Progenitor cell of endocrine pancreas (in vitro differentiated cells): ENCODE measurements at regions not wholly inside any gene's neighbourhood (a gene's known extent, or its start where the extent isn't known, plus 50 kb on each side); places are given as distances from the start of the nearest gene placed in this dataset.

Source experiments
- DNase-seq: peaks from one replicate; pipeline ENCODE4 v3.0.0; 2021; ENCODE audit warnings: low spot score; ENCODE audit not compliant: unreplicated experiment
- H3K27ac Mint-ChIP-seq: 2 replicates; pipeline ENCODE4 v1.8.0; 2021; ENCODE audit warnings: mild to moderate bottlenecking, moderate library complexity, mixed read lengths
- H3K27me3 Mint-ChIP-seq: 2 replicates; pipeline ENCODE4 v1.8.0; 2021; ENCODE audit warnings: mixed read lengths
- H3K36me3 Mint-ChIP-seq: 2 replicates; pipeline ENCODE4 v1.8.0; 2022; ENCODE audit warnings: mixed read lengths; ENCODE audit not compliant: insufficient read depth
- H3K4me1 Mint-ChIP-seq: 2 replicates; pipeline ENCODE4 v1.8.0; 2021; ENCODE audit warnings: low read depth, mixed read lengths
- H3K4me3 Mint-ChIP-seq: 2 replicates; pipeline ENCODE4 v1.8.0; 2021; ENCODE audit warnings: low read depth, mild to moderate bottlenecking, moderate library complexity, mixed read lengths
- H3K9me3 Mint-ChIP-seq: 2 replicates; pipeline ENCODE4 v1.8.0; 2021; ENCODE audit warnings: low read depth, mixed read lengths
- CTCF ChIP-seq: fragments of 200-600 bp; sonication (generic); IDR thresholded peaks from one replicate; pipeline ENCODE4 v1.5.0; 2021; ENCODE audit warnings: antibody characterized with exemption, mild to moderate bottlenecking; ENCODE audit not compliant: unreplicated experiment

GRCh38 chr2:16744521-16744920 is 78.9 kb upstream of the CYRIA start:
- peaks cover 17% of the 10 kb centered on the region for H3K27me3 Mint-ChIP-seq
- no peak overlapping the region for H3K4me3 Mint-ChIP-seq
- H3K4me1 Mint-ChIP-seq = peaks cover 5% of the 10 kb centered on the region
- DNase-seq = no peak
- H3K27ac Mint-ChIP-seq = no peak overlapping the region
- no peak for TF ChIP-seq CTCF
- H3K9me3 Mint-ChIP-seq = no peaks in the 10 kb centered on the region
- H3K36me3 Mint-ChIP-seq = no peaks in the 10 kb centered on the region

GRCh38 chr2:16742026-16742425 is 76.4 kb upstream of the CYRIA start:
- Mint-ChIP-seq H3K4me1 (peaks cover 6% of the 10 kb centered on the region), H3K27ac (no peak overlapping the region), H3K4me3 (no peak overlapping the region), H3K9me3 (no peaks in the 10 kb centered on the region), H3K36me3 (no peaks in the 10 kb centered on the region), H3K27me3 (peaks cover 14% of the 10 kb centered on the region)
- TF ChIP-seq CTCF = no peak
- DNase-seq = no peak

- no peak for DNase-seq
- H3K4me1 Mint-ChIP-seq = peaks cover 8% of the 10 kb centered on the region
- no peak overlapping the region for H3K4me3 Mint-ChIP-seq
- no peak for TF ChIP-seq CTCF
- no peaks in the 10 kb centered on the region for H3K36me3 Mint-ChIP-seq
- peaks cover 10% of the 10 kb centered on the region for H3K27me3 Mint-ChIP-seq
- no peaks in the 10 kb centered on the region for H3K9me3 Mint-ChIP-seq
- H3K27ac Mint-ChIP-seq = no peak overlapping the region
Observed at GRCh38 chr2:16741498-16741897, 75.9 kb upstream of the CYRIA start.

GRCh38 chr2:16739778-16740581 is 74.3 kb upstream of the CYRIA start:
- DNase-seq = no peak
- no peak overlapping the region for H3K27ac Mint-ChIP-seq
- peaks cover 6% of the 10 kb centered on the region for H3K27me3 Mint-ChIP-seq
- H3K9me3 Mint-ChIP-seq = no peaks in the 10 kb centered on the region
- H3K36me3 Mint-ChIP-seq = no peaks in the 10 kb centered on the region
- TF ChIP-seq CTCF = no peak
- no peak overlapping the region for H3K4me3 Mint-ChIP-seq
- peaks cover 8% of the 10 kb centered on the region for H3K4me1 Mint-ChIP-seq

- Mint-ChIP-seq H3K4me1 (peaks cover 3% of the 10 kb centered on the region), H3K36me3 (no peaks in the 10 kb centered on the region), H3K27me3 (peaks cover 6% of the 10 kb centered on the region), H3K9me3 (no peaks in the 10 kb centered on the region), H3K27ac (no peak overlapping the region), H3K4me3 (no peak overlapping the region)
- no peak for DNase-seq
- TF ChIP-seq CTCF = no peak
Observed at GRCh38 chr2:16738361-16739225, 73.0 kb upstream of the CYRIA start.
